ENCODE measurements at regions not wholly inside any gene's neighbourhood (a gene's known extent, or its start where the extent isn't known, plus 50 kb on each side); places are given as distances from the start of the nearest gene placed in this dataset.
"Not testable (repeated sequence)": the region's sequence is repeated elsewhere in the genome, so short reads cannot be mapped to it uniquely, and the experiment has no call there.

DNA sequence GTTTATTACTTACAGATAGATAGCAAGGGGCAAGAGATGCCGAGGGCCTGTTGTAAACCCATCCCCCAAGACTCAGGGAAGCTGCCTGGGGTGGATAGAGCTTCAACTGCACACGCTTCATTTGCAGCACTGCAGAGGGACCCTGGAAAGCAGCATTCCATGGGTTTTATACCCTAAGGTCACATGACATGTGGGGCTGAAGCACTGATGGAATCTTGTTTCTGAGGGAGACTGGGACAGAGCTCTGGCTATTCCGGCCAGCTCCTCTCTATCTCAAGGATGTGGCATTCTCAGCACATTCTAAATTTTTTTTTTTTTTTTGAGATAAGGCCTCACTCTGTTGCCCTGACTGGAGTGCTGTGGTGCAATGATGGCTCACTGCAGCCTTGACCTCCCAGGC lies 300.1 kb downstream of the MYCN start:
- ATAC-seq = no peak

GRCh38 chr2:16239296-16239850 lies 299.0 kb downstream of the MYCN start:
- no peak for DNase-seq
- no peak for ATAC-seq

More for the DNA sequence above, 300.1 kb downstream of the MYCN start:
- no peak for DNase-seq

DNA sequence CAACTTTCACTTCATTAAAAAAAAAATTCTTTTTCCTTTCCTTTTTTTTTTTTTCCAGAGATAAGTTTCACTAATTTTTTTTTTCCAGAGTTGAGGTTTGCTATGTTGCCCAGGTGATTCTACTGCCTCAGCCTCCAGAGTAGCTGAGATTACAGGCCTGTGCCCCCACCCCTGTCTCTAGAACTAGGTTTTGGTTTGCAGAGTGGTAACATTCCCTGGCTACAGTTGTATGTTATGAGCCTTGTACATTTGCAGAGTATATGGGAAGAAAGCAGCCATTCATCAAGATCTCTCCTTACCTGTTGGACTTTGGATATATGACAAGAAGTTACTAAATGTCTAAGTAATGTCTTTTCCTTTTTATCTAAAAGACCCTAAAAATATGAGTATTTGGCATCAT lies 298.4 kb downstream of the MYCN start:
- DNase-seq (no peak), ATAC-seq (no peak)

- ATAC-seq = no peak
- no peak for DNase-seq
Measured at GRCh38 chr2:16238001-16238761, 297.8 kb downstream of the MYCN start.

- ATAC-seq = no peak
- no peak for DNase-seq
Measured at GRCh38 chr2:16235747-16236146, 295.4 kb downstream of the MYCN start.

- ATAC-seq, DNase-seq: not testable (repeated sequence)
Measured at GRCh38 chr2:16235291-16235690, 294.9 kb downstream of the MYCN start.

GRCh38 chr2:16228951-16229350 lies 288.6 kb downstream of the MYCN start:
- DNase-seq = no peak
- no peak for ATAC-seq

- no peak for ATAC-seq
- DNase-seq = no peak
Measured at GRCh38 chr2:16228471-16228870, 288.1 kb downstream of the MYCN start.

- ATAC-seq = no peak
- DNase-seq = no peak
Measured at GRCh38 chr2:16227811-16228462, 287.6 kb downstream of the MYCN start.

DNA sequence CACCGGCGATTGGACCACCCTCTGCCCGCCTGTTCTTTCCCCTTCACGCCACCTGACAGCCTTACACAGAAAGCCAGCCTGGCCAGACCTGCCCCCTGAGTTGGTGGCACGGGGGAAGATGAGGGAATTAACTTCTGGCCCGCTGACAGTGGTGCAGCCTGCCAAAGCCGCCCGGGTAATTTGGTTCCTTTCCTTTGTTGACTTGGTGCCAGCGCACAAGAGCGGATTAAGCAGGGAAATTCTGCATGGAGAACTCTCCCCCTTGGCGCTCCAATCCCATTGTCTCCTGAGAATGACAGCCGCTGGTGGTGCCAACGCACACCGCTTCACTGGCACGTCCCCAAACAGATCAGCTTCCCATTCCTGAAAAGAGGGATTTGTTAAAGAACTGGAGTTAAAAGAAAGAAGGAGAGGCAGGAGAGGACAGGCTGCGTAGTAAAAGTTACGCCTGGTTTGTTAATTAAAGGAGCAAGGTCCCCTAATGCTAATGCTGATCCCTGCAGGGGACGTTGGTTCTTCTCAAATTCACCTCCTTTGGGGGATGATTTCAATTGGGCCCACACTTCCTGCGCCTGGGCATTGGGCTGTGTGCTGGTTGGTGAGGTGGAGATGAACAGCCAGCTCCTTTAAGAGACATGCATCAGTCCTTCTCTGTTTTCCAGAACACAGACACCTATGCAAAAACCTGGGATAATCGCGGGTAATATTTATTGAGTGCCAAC lies 286.8 kb downstream of the MYCN start:
- DNase-seq (no peak), ATAC-seq (no peak)

GRCh38 chr2:16226381-16226780 lies 286.0 kb downstream of the MYCN start:
- DNase-seq (no peak), ATAC-seq (no peak)

GRCh38 chr2:16225545-16225944 lies 285.2 kb downstream of the MYCN start:
- ATAC-seq (no peak), DNase-seq (no peak)

DNA sequence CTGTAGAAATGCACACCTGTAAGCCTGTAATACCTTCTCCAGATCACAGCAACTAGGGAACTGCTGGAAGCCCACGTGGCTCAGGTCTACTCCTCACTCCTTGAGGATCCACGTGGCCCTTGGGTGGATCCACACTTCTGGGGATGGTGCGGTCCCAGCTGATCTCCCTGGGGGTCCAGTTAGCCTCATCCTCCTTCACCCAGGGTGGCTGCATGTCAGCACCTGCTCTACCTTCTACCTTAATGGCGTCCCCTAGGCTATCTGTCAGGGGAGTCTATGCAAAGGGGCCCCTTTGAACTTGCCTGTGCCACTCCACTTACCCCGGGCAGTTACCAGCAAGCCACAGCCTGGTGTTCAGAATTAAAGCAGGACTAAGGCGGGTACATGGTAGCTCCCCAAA lies 284.7 kb downstream of the MYCN start:
- no peak for DNase-seq
- no peak for ATAC-seq

DNA sequence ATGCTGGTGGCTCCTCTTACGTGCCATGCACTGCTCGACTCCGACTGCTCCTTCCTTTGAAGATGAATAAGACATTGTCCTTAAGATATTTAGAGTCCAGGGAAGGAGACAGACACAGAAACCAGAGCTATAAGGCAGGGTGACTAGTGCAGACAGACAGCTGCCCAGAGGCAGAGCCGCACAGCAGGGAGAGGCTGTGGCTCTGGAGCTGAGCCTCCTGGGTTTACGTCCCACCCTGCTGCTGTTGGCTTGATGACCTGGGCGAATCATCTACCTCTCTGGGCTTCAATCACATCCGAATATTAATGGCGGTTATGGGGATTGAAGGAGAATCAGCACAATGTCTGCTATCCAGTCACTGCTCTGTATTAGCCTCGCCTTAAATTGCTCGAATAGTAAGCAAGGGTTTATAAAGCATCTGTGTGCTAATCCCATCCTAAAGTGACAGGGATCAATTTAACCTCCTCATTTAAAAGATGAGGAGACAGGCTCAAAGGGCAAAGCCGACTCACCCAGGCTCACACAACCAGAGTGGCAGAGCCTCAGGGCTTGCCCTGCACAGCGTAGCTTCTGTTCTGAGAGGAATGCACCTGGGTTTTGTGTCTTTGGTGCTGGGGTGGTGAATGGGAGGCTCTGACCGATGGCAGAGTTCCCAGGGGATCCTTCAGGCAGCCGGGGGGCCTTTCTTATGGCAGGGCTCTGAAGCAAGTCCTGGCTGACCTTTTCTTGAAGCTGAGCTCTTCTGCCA lies 284.1 kb downstream of the MYCN start:
- ATAC-seq = no peak
- DNase-seq = no peak

GRCh38 chr2:16223841-16224177 lies 283.5 kb downstream of the MYCN start:
- ATAC-seq (no peak), DNase-seq (no peak)

- no peak for ATAC-seq
- DNase-seq = no peak
Measured at GRCh38 chr2:16223161-16223840, 283.0 kb downstream of the MYCN start.

DNA sequence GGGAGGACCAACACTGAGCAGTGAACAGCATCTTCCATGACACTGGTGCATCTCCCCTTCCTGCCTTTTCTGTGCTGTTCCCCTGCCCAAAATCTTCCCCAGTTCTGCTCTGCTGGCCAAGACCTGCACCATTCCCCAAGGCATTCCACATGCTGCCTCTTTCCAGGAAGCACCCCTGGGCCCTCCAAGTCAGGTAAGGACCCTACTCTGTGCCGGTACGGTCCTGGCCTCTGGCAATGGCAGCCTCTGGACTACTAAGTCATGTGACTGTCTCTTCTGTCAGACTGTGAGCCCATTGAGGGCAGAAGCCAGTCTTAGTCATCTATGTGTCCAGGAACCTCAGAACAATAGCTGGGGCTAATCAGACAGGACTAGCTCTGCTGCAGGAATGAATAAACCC lies 282.0 kb downstream of the MYCN start:
- no peak for ATAC-seq

GRCh38 chr2:16221461-16222010 lies 281.2 kb downstream of the MYCN start:
- DNase-seq (no peak), ATAC-seq (no peak)

More for the DNA sequence above, 282.0 kb downstream of the MYCN start:
- DNase-seq = no peak

GRCh38 chr2:16219292-16219975 lies 279.1 kb downstream of the MYCN start:
- ATAC-seq (no peak), DNase-seq (no peak)

DNA sequence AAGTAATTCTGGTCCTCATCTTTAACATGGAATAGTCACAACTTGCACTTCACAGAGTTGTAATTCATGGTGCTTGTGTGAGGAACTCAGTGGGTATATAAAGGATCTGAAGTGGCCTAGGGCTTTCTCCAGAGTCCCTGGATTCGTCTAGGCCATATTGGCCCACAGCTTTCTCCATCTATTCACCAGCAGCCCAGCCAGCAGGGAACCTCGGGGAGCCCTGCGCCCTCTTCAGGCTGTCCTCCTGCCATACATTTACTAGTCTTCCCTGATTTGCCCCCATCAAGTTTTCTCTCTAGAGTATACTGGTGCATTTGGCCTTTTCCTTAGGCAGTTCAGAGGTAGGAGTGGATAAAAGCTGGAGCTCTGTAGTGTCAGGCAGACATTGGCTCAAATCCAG lies 278.3 kb downstream of the MYCN start:
- DNase-seq (peak; percentile 7), ATAC-seq (no peak)

DNA sequence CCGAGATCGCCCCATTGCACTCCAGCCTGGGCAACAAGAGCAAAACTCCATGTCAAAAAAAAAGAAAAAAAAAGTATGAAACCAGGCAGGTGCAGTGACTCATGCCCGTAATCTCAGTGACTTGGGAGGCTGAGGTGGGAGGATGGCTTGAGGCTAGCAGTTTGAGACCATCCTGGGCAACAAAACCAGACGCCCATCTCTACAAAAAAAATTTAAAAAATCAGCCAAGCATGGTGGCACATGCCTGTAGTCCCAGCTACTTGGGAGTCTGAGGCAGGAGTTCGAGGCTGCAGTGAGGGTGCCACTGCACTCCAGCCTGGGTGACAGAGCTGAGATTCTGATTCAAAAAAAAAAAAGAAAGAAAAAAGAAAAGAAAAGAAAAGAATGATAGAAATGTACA lies 277.8 kb downstream of the MYCN start:
- no peak for ATAC-seq
- no peak for DNase-seq

All from stimulated activated naive CD8-positive, alpha-beta T cell treated with anti-CD3 and anti-CD28 coated beads, Interleukin-15, Interleukin-2, amounts not matched to agents 100 U/mL and 50 U/mL, for 24 hours (primary cell).